ENCODE measurements at regions not wholly inside any gene's neighbourhood (a gene's known extent, or its start where the extent isn't known, plus 50 kb on each side); places are given as distances from the start of the nearest gene placed in this dataset.

GRCh38 chr5:164094291-164094690, 588.9 kb downstream of the MAT2B start:
- Histone ChIP-seq H3K27ac (no peak overlapping the region), H3K4me1 (no peaks in the 10 kb centered on the region), H3K27me3 (no peaks in the 10 kb centered on the region), H3K4me3 (no peak overlapping the region), H3K36me3 (no peaks in the 10 kb centered on the region), H3K9me3 (no peaks in the 10 kb centered on the region)
- intact Hi-C loops (cut with DNase I), result no loop called here
- no peak for TF ChIP-seq CTCF (IDR thresholded peaks at IDR 0.05)
- no peak for FAIRE-seq
- no peak for DNase-seq
- no peak for ATAC-seq
- 21 to 23% methylated on average over 3 of the region's 3 CpGs for WGBS, 2 donors

- FAIRE-seq (no peak), ATAC-seq (no peak), DNase-seq (no peak)
- intact Hi-C loops (cut with DNase I), result no loop called here
- Histone ChIP-seq H3K4me1 (no peaks in the 10 kb centered on the region), H3K36me3 (no peaks in the 10 kb centered on the region), H3K27me3 (no peaks in the 10 kb centered on the region), H3K27ac (no peak overlapping the region), H3K9me3 (no peaks in the 10 kb centered on the region), H3K4me3 (no peak overlapping the region)
- no peak for TF ChIP-seq CTCF (IDR thresholded peaks at IDR 0.05)
- WGBS, 2 donors, result 22 to 30% methylated on average over 4 of the region's 4 CpGs
These were observed 592.3 kb downstream of the MAT2B start for GRCh38 chr5:164097749-164098148.

GRCh38 chr5:164098531-164098930, 593.1 kb downstream of the MAT2B start:
- no peak for TF ChIP-seq CTCF (IDR thresholded peaks at IDR 0.05)
- H3K27ac ChIP-seq, result no peak overlapping the region
- no peak overlapping the region for H3K4me3 ChIP-seq
- 41 to 51% methylated on average over 1 of the region's 1 CpG for WGBS, 2 donors
- FAIRE-seq, result no peak
- no peaks in the 10 kb centered on the region for H3K27me3 ChIP-seq
- no peaks in the 10 kb centered on the region for H3K4me1 ChIP-seq
- no peak for ATAC-seq
- intact Hi-C loops (cut with DNase I), result no loop called here
- no peaks in the 10 kb centered on the region for H3K9me3 ChIP-seq
- no peaks in the 10 kb centered on the region for H3K36me3 ChIP-seq
- no peak for DNase-seq

- Histone ChIP-seq H3K4me3 (no peak overlapping the region), H3K27me3 (no peaks in the 10 kb centered on the region), H3K36me3 (no peaks in the 10 kb centered on the region), H3K9me3 (no peaks in the 10 kb centered on the region), H3K27ac (no peak overlapping the region), H3K4me1 (no peaks in the 10 kb centered on the region)
- DNase-seq (no peak), FAIRE-seq (no peak), ATAC-seq (no peak)
- intact Hi-C loops (cut with DNase I), result no loop called here
- no peak for TF ChIP-seq CTCF (IDR thresholded peaks at IDR 0.05)
- 59 to 69% methylated on average over 6 of the region's 6 CpGs for WGBS, 2 donors
These were observed 593.6 kb downstream of the MAT2B start for GRCh38 chr5:164098979-164099378.

- H3K27ac ChIP-seq, result no peak overlapping the region
- H3K4me3 ChIP-seq, result no peak overlapping the region
- no peaks in the 10 kb centered on the region for H3K4me1 ChIP-seq
- H3K36me3 ChIP-seq, result no peaks in the 10 kb centered on the region
- no peaks in the 10 kb centered on the region for H3K27me3 ChIP-seq
- no peak for TF ChIP-seq CTCF (IDR thresholded peaks at IDR 0.05)
- FAIRE-seq (no peak), DNase-seq (no peak), ATAC-seq (no peak)
- 42 to 55% methylated on average over 2 of the region's 2 CpGs for WGBS, 2 donors
- intact Hi-C loops (cut with DNase I), result no loop called here
- no peaks in the 10 kb centered on the region for H3K9me3 ChIP-seq
These were observed 610.0 kb downstream of the MAT2B start for GRCh38 chr5:164115420-164115819.

Measured in pancreas (tissue), 10 donors.